ENCODE measurements at regions not wholly inside any gene's neighbourhood (a gene's known extent, or its start where the extent isn't known, plus 50 kb on each side); places are given as distances from the start of the nearest gene placed in this dataset.

- peaks cover 26% of the 10 kb centered on the region for H3K27me3 ChIP-seq (ENCODE audit: low read depth)
- no peak for TF ChIP-seq CTCF (IDR thresholded peaks at IDR 0.05)
- ATAC-seq (no peak), DNase-seq (no peak)
- intact Hi-C loops (cut with DNase I): no loop called here
- H3K27ac ChIP-seq: no peak overlapping the region
- H3K4me1 ChIP-seq: no peaks in the 10 kb centered on the region
- H3K4me3 ChIP-seq: no peak overlapping the region
- H3K36me3 ChIP-seq: no peaks in the 10 kb centered on the region
- H3K9me3 ChIP-seq: no peaks in the 10 kb centered on the region
These were observed 166.9 kb downstream of the ABHD5 start for GRCh38 chr3:43857361-43858293.

- Histone ChIP-seq H3K27me3 (ENCODE audit: low read depth) (peaks cover 26% of the 10 kb centered on the region), H3K4me3 (no peak overlapping the region), H3K9me3 (no peaks in the 10 kb centered on the region), H3K36me3 (no peaks in the 10 kb centered on the region), H3K4me1 (no peaks in the 10 kb centered on the region), H3K27ac (no peak overlapping the region)
- intact Hi-C loops (cut with DNase I): no loop called here
- ATAC-seq (no peak), DNase-seq (no peak)
- no peak for TF ChIP-seq CTCF (IDR thresholded peaks at IDR 0.05)
These were observed 167.6 kb downstream of the ABHD5 start for GRCh38 chr3:43858294-43858701.

GRCh38 chr3:43859766-43860165, 169.0 kb downstream of the ABHD5 start:
- Histone ChIP-seq H3K9me3 (no peaks in the 10 kb centered on the region), H3K27me3 (ENCODE audit: low read depth) (peaks cover 22% of the 10 kb centered on the region), H3K4me1 (no peaks in the 10 kb centered on the region), H3K36me3 (no peaks in the 10 kb centered on the region), H3K4me3 (no peak overlapping the region), H3K27ac (no peak overlapping the region)
- DNase-seq (no peak), ATAC-seq (no peak)
- intact Hi-C loops (cut with DNase I): no loop called here
- no peak for TF ChIP-seq CTCF (IDR thresholded peaks at IDR 0.05)

- no peaks in the 10 kb centered on the region for H3K9me3 ChIP-seq
- intact Hi-C loops (cut with DNase I): no loop called here
- no peak overlapping the region for H3K4me3 ChIP-seq
- H3K36me3 ChIP-seq: no peaks in the 10 kb centered on the region
- peaks cover 14% of the 10 kb centered on the region for H3K27me3 ChIP-seq (ENCODE audit: low read depth)
- H3K27ac ChIP-seq: no peak overlapping the region
- ATAC-seq (no peak), DNase-seq (no peak)
- H3K4me1 ChIP-seq: no peaks in the 10 kb centered on the region
- no peak for TF ChIP-seq CTCF (IDR thresholded peaks at IDR 0.05)
These were observed 170.9 kb downstream of the ABHD5 start for GRCh38 chr3:43861635-43862034.

GRCh38 chr3:43862470-43862869, 171.7 kb downstream of the ABHD5 start:
- H3K4me1 ChIP-seq: no peaks in the 10 kb centered on the region
- no peak for TF ChIP-seq CTCF (IDR thresholded peaks at IDR 0.05)
- intact Hi-C loops (cut with DNase I): no loop called here
- DNase-seq: no peak
- ATAC-seq: no peak
- H3K9me3 ChIP-seq: no peaks in the 10 kb centered on the region
- H3K36me3 ChIP-seq: no peaks in the 10 kb centered on the region
- H3K27me3 ChIP-seq (ENCODE audit: low read depth): peaks cover 14% of the 10 kb centered on the region
- H3K4me3 ChIP-seq: no peak overlapping the region
- H3K27ac ChIP-seq: no peak overlapping the region

All from lower lobe of right lung (tissue), 2 donors.